Endodermal cell (in vitro differentiated cells): ENCODE measurements at regions not wholly inside any gene's neighbourhood (a gene's known extent, or its start where the extent isn't known, plus 50 kb on each side); places are given as distances from the start of the nearest gene placed in this dataset.

ENCODE experiments used
- DNase-seq: peaks from one replicate; pipeline ENCODE4 v3.0.0-alpha.2; 2017
- H3K27ac ChIP-seq: 2 replicates; pipeline ENCODE4 v1.5.1; 2013; ENCODE audit warnings: mild to moderate bottlenecking, low read depth, low read length, moderate library complexity
- H3K27me3 ChIP-seq: 2 replicates; pipeline ENCODE4 v1.6.1; 2013; ENCODE audit warnings: mild to moderate bottlenecking, low read length, moderate library complexity; ENCODE audit not compliant: insufficient read depth, control insufficient read depth, poor library complexity, severe bottlenecking
- H3K36me3 ChIP-seq: 2 replicates; pipeline ENCODE4 v1.7.0; 2013; ENCODE audit warnings: mild to moderate bottlenecking, low read length, moderate library complexity; ENCODE audit not compliant: control insufficient read depth, insufficient read depth
- H3K4me1 ChIP-seq: one replicate; pipeline ENCODE4 v1.7.0; 2013; ENCODE audit warnings: low read length; ENCODE audit not compliant: control insufficient read depth, insufficient read depth
- H3K4me3 ChIP-seq: 2 replicates; pipeline ENCODE4 v1.5.1; 2013; ENCODE audit warnings: mild to moderate bottlenecking, low read length, moderate library complexity
- H3K9ac ChIP-seq: 2 replicates; pipeline ENCODE4 v1.6.1; 2013; ENCODE audit warnings: mild to moderate bottlenecking, low read length, moderate library complexity; ENCODE audit not compliant: poor library complexity, severe bottlenecking; ENCODE audit errors: extremely low read depth
- H3K9me3 ChIP-seq: 2 replicates; pipeline ENCODE4 v1.6.1; 2013; ENCODE audit warnings: mild to moderate bottlenecking, low read length, moderate library complexity; ENCODE audit not compliant: control insufficient read depth
- H3K27ac Mint-ChIP-seq: 2 replicates; pipeline ENCODE4 v1.8.0; 2020; ENCODE audit warnings: mixed read lengths
- H3K27me3 Mint-ChIP-seq: 2 replicates; pipeline ENCODE4 v1.8.0; 2021; ENCODE audit warnings: mild to moderate bottlenecking, mixed read lengths; ENCODE audit not compliant: insufficient read depth
- H3K36me3 Mint-ChIP-seq: 2 replicates; pipeline ENCODE4 v1.8.0; 2020; ENCODE audit warnings: low read depth, mixed read lengths
- H3K4me1 Mint-ChIP-seq: 2 replicates; pipeline ENCODE4 v1.8.0; 2020; ENCODE audit warnings: mixed read lengths
- H3K4me3 Mint-ChIP-seq: 2 replicates; pipeline ENCODE4 v1.8.0; 2020; ENCODE audit warnings: mild to moderate bottlenecking, moderate library complexity, mixed read lengths
- H3K9me3 Mint-ChIP-seq: 2 replicates; pipeline ENCODE4 v1.8.0; 2020; ENCODE audit warnings: mild to moderate bottlenecking, mixed read lengths
- CTCF ChIP-seq: fragments of 200-600 bp; sonication (generic); conservative IDR thresholded peaks from 2 replicates; pipeline ENCODE4 v1.5.0; 2021; ENCODE audit warnings: antibody characterized with exemption, mild to moderate bottlenecking
- WGBS, 2 experiments: methylation state at CpG; one replicate each; pipeline versions ENCODE4 v1.1.5 to v1.1.7; 2013; ENCODE audit warnings: missing lambda C conversion rate in 2 of 2, mixed read lengths in 1 of 2; ENCODE audit not compliant: insufficient coverage in 1 of 2, insufficient read length in 1 of 2; 5-methylcytosine and 5-hydroxymethylcytosine counted together

GRCh38 chr5:120955795-120956194, 491.7 kb downstream of the PRR16 start:
- Histone ChIP-seq H3K27ac (no peak overlapping the region), H3K36me3 (no peaks in the 10 kb centered on the region), H3K9me3 (peaks cover 43% of the 10 kb centered on the region), H3K9ac (no peak overlapping the region), H3K4me3 (no peak overlapping the region), H3K27me3 (no peaks in the 10 kb centered on the region), H3K4me1 (no peaks in the 10 kb centered on the region)
- peaks cover 37% of the 10 kb centered on the region for H3K9me3 Mint-ChIP-seq
- no peaks in the 10 kb centered on the region for H3K4me1 Mint-ChIP-seq
- no peak for DNase-seq
- no peak overlapping the region for H3K4me3 Mint-ChIP-seq
- H3K27me3 Mint-ChIP-seq, result no peaks in the 10 kb centered on the region
- H3K27ac Mint-ChIP-seq, result no peak overlapping the region
- TF ChIP-seq CTCF, result no peak
- peaks cover 5% of the 10 kb centered on the region for H3K36me3 Mint-ChIP-seq

GRCh38 chr5:120958877-120959485, 494.9 kb downstream of the PRR16 start:
- Mint-ChIP-seq H3K36me3 (no peaks in the 10 kb centered on the region), H3K27ac (no peak overlapping the region), H3K4me1 (peaks cover 6% of the 10 kb centered on the region), H3K27me3 (no peaks in the 10 kb centered on the region), H3K4me3 (no peak overlapping the region), H3K9me3 (peaks cover 8% of the 10 kb centered on the region)
- TF ChIP-seq CTCF, result no peak
- no peak for DNase-seq
- H3K36me3 ChIP-seq, result no peaks in the 10 kb centered on the region
- H3K27ac ChIP-seq, result no peak overlapping the region
- peaks cover 18% of the 10 kb centered on the region for H3K9me3 ChIP-seq
- no peaks in the 10 kb centered on the region for H3K4me1 ChIP-seq
- 91 to 96% methylated on average over 7 of the region's 7 CpGs for WGBS, 2 experiments
- no peak overlapping the region for H3K9ac ChIP-seq
- H3K4me3 ChIP-seq, result no peak overlapping the region
- no peaks in the 10 kb centered on the region for H3K27me3 ChIP-seq

GRCh38 chr5:120960510-120960909, 496.4 kb downstream of the PRR16 start:
- Histone ChIP-seq H3K9ac (no peak overlapping the region), H3K27me3 (no peaks in the 10 kb centered on the region), H3K27ac (no peak overlapping the region), H3K4me3 (no peak overlapping the region), H3K4me1 (no peaks in the 10 kb centered on the region), H3K36me3 (no peaks in the 10 kb centered on the region), H3K9me3 (peaks cover 2% of the 10 kb centered on the region)
- Mint-ChIP-seq H3K36me3 (no peaks in the 10 kb centered on the region), H3K27me3 (no peaks in the 10 kb centered on the region), H3K27ac (no peak overlapping the region), H3K4me1 (peaks cover 6% of the 10 kb centered on the region), H3K4me3 (no peak overlapping the region), H3K9me3 (peaks cover 2% of the 10 kb centered on the region)
- no peak for DNase-seq
- no peak for TF ChIP-seq CTCF
- WGBS, 2 experiments, result 95% methylated on average over 1 of the region's 1 CpG; no CpG with 5 or more reads in 1 of the 2 experiments
